ENCODE measurements at regions not wholly inside any gene's neighbourhood (a gene's known extent, or its start where the extent isn't known, plus 50 kb on each side); places are given as distances from the start of the nearest gene placed in this dataset.

DNA sequence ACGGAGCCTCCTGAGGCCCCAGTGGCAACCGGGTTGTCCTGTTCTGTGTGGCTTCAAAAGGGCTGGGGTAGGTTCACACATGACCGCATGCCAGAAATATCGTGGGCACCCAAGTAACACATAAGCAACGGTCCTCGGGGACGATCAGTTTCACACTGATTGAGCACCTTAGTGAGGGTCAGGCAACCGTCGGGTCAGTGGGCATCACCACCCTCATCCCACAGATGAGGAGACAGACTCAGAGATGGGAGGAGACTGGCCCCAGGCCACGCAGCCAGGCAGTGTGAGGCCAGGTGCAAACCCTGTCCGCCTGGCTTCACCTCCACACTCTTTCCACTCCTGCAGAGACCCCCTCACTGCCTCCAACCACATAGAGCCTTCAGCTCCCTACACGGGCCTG lies 309.8 kb downstream of the MATN1 start:
- H3K79me2 ChIP-seq (ENCODE audit: control insufficient read depth, insufficient read depth, low read length) = no peaks in the 10 kb centered on the region
- no TSS peak for BruUV-seq (replicated peaks)
- DNase-seq (ENCODE audit: low read depth, low spot score) (no peak), FAIRE-seq (no peak), ATAC-seq (no peak)
- H3K9ac ChIP-seq (ENCODE audit: control insufficient read depth, insufficient read depth, low read length) = no peak overlapping the region
- CTCF ChIA-PET = no interaction called here
- SMC1A ChIA-PET (ENCODE audit: uncharacterized antibody, unreplicated experiment) = no interaction called here
- H3K4me2 ChIP-seq (ENCODE audit: control insufficient read depth, insufficient read depth) = no peak overlapping the region
- no peak overlapping the region for H2AFZ ChIP-seq (ENCODE audit: control insufficient read depth, low read depth, low read length)
- POLR2A ChIA-PET = no interaction called here
- H3K27me3 ChIP-seq (replicated peaks in 1 of 2; ENCODE audit: control insufficient read depth in 2 of 2, insufficient read depth in 2 of 2, low read length in 1 of 2) = peaks cover 0 to 1% of the 10 kb centered on the region in 2 experiments; a peak in 2 of 4 replicates
- 8% methylated on average over 12 of the region's 12 CpGs for WGBS (ENCODE audit: insufficient coverage, insufficient replicate concordance, low lambda C conversion rate, missing lambda C conversion rate)
- no peaks in the 10 kb centered on the region for H3K4me1 ChIP-seq (ENCODE audit: control insufficient read depth, insufficient read depth, low read length)
- intact Hi-C loops (cut with micrococcal nuclease; ENCODE audit: unreplicated experiment) = no loop called here
- H3K4me3 ChIP-seq = no peak overlapping the region
- no peak overlapping the region for H3K27ac ChIP-seq (ENCODE audit: control insufficient read depth, insufficient read depth)
- H4K20me1 ChIP-seq (ENCODE audit: control insufficient read depth, insufficient read depth) = no peaks in the 10 kb centered on the region
- TF ChIP-seq SMAD1 (IDR thresholded peaks at IDR 0.05; ENCODE audit: low read depth, partially characterized antibody) (no peak), PBX3 (IDR thresholded peaks at IDR 0.05; ENCODE audit: insufficient replicate concordance, low read depth, low read length) (no peak), JUND (IDR thresholded peaks at IDR 0.05; ENCODE audit: low read depth, low read length) (no peak), SMC3 (IDR thresholded peaks at IDR 0.05; ENCODE audit: borderline replicate concordance, low read length) (no peak), ATF2 (IDR thresholded peaks at IDR 0.05; ENCODE audit: low read length) (no peak), SMARCA5 (IDR thresholded peaks at IDR 0.05) (no peak), SUZ12 (IDR thresholded peaks at IDR 0.05; ENCODE audit: unreplicated experiment) (no peak), ZZZ3 (IDR thresholded peaks at IDR 0.05; ENCODE audit: control insufficient read depth, insufficient read length, low read depth) (no peak)
- in situ Hi-C loops (cut with MboI) = no loop called here
- H3K36me3 ChIP-seq (ENCODE audit: control insufficient read depth in 2 of 2, insufficient read depth in 2 of 2, low read length in 1 of 2) = no peaks in the 10 kb centered on the region
- no peaks in the 10 kb centered on the region; the same call in 2 of the 3 replicates for H3K9me3 ChIP-seq (replicated peaks; ENCODE audit: control insufficient read depth, insufficient read depth, low read length)
- RAD21 ChIA-PET (ENCODE audit: unreplicated experiment) = no interaction called here
